ENCODE measurements at regions not wholly inside any gene's neighbourhood (a gene's known extent, or its start where the extent isn't known, plus 50 kb on each side); places are given as distances from the start of the nearest gene placed in this dataset.
"Not testable (repeated sequence)": the region's sequence is repeated elsewhere in the genome, so short reads cannot be mapped to it uniquely, and the experiment has no call there.

DNA sequence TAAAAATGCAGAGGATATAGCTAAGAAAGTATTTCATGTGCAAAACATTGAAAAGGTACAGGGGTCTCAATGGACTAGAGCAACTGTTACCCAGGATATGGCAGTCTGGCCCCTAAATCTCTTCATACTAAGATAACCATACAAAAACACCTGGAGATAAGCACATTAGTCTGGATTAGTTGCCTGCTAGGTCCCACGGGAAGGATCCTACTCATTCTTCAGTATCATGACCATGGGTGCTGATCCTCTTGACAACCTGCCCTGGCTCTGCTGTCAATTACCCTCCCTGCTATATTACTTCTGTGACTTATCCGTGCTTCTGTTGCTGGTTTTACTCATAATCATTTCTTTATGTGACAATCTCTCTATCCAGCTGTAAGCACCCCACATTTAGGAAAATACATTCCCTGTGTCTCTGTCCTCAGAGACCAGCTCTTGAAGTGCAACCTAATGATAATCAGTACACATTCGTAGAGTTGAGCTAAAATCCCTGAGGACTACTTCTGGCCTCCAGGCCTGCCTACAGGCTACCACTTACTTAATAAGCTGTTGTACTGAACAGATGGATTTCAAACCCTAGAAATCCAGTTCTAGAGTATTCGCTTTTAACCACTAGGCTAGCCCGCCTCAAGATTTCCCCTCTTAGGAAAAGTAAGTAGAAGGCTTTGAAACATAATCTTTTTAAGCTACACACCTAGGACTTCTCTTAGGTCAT, 190.5 kb upstream of the OR13F1 start:
- Histone ChIP-seq H3F3A (ENCODE audit: insufficient read depth) (no peaks in the 10 kb centered on the region), H3K79me2 (ENCODE audit: insufficient read depth, low read length) (no peaks in the 10 kb centered on the region), H3K9me3 (ENCODE audit: insufficient read depth, low read length) (no peaks in the 10 kb centered on the region), H3K4me3 (ENCODE audit: insufficient read depth, low read length, poor library complexity, severe bottlenecking) (no peak overlapping the region), H2AFZ (ENCODE audit: low read depth, low read length, severe bottlenecking) (no peak overlapping the region), H4K20me1 (ENCODE audit: low read depth, low read length) (no peaks in the 10 kb centered on the region), H3K27me3 (ENCODE audit: low read length) (no peaks in the 10 kb centered on the region), H3K4me2 (ENCODE audit: low read depth, low read length, poor library complexity, severe bottlenecking) (no peak overlapping the region), H3K9ac (ENCODE audit: low read length) (no peak overlapping the region), H3K36me3 (ENCODE audit: low read length) (no peaks in the 10 kb centered on the region), H3K9me2 (replicated peaks; ENCODE audit: insufficient read depth, low read length) (no peaks in the 10 kb centered on the region), H3K27ac (ENCODE audit: low read depth, low read length) (no peak overlapping the region)
- TF ChIP-seq EZH2phosphoT487 (conservative IDR thresholded peaks at IDR 0.05; ENCODE audit: low read length) = no peak
- TF ChIP-seq, protein P1, sequence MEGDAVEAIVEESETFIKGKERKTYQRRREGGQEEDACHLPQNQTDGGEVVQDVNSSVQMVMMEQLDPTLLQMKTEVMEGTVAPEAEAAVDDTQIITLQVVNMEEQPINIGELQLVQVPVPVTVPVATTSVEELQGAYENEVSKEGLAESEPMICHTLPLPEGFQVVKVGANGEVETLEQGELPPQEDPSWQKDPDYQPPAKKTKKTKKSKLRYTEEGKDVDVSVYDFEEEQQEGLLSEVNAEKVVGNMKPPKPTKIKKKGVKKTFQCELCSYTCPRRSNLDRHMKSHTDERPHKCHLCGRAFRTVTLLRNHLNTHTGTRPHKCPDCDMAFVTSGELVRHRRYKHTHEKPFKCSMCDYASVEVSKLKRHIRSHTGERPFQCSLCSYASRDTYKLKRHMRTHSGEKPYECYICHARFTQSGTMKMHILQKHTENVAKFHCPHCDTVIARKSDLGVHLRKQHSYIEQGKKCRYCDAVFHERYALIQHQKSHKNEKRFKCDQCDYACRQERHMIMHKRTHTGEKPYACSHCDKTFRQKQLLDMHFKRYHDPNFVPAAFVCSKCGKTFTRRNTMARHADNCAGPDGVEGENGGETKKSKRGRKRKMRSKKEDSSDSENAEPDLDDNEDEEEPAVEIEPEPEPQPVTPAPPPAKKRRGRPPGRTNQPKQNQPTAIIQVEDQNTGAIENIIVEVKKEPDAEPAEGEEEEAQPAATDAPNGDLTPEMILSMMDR (IDR thresholded peaks at IDR 0.05; ENCODE audit: insufficient read depth, low read length, poor library complexity, severe bottlenecking) = no peak

DNA sequence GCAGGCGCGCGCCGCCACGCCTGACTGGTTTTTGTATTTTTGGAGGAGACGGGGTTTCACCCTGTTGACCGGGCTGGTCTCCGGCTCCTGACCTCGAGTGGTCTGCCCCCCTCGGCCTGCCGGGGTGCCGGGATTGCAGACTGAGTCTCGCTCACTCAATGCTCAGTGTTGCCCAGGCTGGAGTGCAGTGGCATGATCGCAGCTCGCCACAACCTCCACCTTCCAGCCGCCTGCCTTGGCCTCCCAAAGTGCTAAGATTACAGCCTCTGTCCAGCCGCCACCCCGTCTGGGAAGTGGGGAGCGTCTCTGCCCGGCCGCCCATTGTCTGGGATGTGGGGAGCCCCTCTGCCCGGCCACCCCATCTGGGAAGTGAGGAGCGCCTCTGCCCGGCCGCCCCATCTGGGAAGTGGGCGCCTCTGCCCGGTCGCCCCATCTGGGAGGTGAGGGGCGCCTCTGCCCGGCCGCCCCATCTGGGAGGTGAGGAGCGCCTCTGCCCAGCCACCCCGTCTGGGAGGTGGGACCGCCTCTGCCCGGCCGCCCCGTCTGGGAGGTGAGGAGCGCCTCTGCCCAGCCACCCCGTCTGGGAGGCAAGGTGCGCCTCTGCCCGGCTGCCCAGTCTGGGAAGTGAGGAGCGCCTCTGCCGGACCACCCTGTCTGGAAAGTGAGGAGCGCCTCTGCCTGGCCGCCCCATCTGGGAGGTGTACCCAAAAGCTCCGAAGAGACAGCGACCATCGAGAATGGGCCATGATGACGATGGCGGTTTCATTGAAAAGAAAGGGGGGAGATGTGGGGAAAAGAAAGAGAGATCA, 187.7 kb upstream of the OR13F1 start:
- H3K79me2 ChIP-seq (ENCODE audit: insufficient read depth, low read length); H3K4me2 ChIP-seq (ENCODE audit: low read depth, low read length, poor library complexity, severe bottlenecking); H3K9me2 ChIP-seq (replicated peaks; ENCODE audit: insufficient read depth, low read length); H3K9me3 ChIP-seq (ENCODE audit: insufficient read depth, low read length); H3K36me3 ChIP-seq (ENCODE audit: low read length); H3K4me3 ChIP-seq (ENCODE audit: insufficient read depth, low read length, poor library complexity, severe bottlenecking); H3K9ac ChIP-seq (ENCODE audit: low read length); H3K27ac ChIP-seq (ENCODE audit: low read depth, low read length); H2AFZ ChIP-seq (ENCODE audit: low read depth, low read length, severe bottlenecking); H3F3A ChIP-seq (ENCODE audit: insufficient read depth); H3K27me3 ChIP-seq (ENCODE audit: low read length); H4K20me1 ChIP-seq (ENCODE audit: low read depth, low read length): not testable (repeated sequence)

DNA sequence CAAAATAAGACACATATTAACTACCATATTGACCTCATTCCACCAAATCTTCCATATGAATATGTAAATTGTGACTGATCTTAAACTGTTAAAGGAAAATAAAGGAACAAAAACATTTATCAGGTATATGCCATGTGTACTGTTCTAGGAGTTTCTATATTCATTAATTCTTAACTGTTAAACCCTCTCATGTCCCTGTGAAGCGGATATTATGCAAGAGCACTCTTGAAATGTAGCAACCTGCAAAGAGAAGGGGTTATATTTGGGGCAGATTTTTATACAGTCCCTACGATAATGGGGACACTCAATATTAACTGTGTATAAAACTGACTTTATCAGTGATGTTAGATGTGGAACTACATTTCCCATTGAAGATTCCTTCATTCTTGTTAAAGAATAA, 184.9 kb upstream of the OR13F1 start:
- no peaks in the 10 kb centered on the region for H3K9me2 ChIP-seq (replicated peaks; ENCODE audit: insufficient read depth, low read length)
- H3K4me2 ChIP-seq (ENCODE audit: low read depth, low read length, poor library complexity, severe bottlenecking) = no peak overlapping the region
- no peaks in the 10 kb centered on the region for H3K27me3 ChIP-seq (ENCODE audit: low read length)
- no peak overlapping the region for H2AFZ ChIP-seq (ENCODE audit: low read depth, low read length, severe bottlenecking)
- no peaks in the 10 kb centered on the region for H3K36me3 ChIP-seq (ENCODE audit: low read length)
- no peaks in the 10 kb centered on the region for H4K20me1 ChIP-seq (ENCODE audit: low read depth, low read length)
- no peaks in the 10 kb centered on the region for H3K9me3 ChIP-seq (ENCODE audit: insufficient read depth, low read length)
- no peak overlapping the region for H3K27ac ChIP-seq (ENCODE audit: low read depth, low read length)
- H3K9ac ChIP-seq (ENCODE audit: low read length) = no peak overlapping the region
- H3F3A ChIP-seq (ENCODE audit: insufficient read depth) = no peaks in the 10 kb centered on the region
- TF ChIP-seq EZH2phosphoT487 (conservative IDR thresholded peaks at IDR 0.05; ENCODE audit: low read length) = no peak
- TF ChIP-seq, protein P1 (IDR thresholded peaks at IDR 0.05; ENCODE audit: insufficient read depth, low read length, poor library complexity, severe bottlenecking) = no peak
- no peak overlapping the region for H3K4me3 ChIP-seq (ENCODE audit: insufficient read depth, low read length, poor library complexity, severe bottlenecking)
- H3K79me2 ChIP-seq (ENCODE audit: insufficient read depth, low read length) = no peaks in the 10 kb centered on the region

DNA sequence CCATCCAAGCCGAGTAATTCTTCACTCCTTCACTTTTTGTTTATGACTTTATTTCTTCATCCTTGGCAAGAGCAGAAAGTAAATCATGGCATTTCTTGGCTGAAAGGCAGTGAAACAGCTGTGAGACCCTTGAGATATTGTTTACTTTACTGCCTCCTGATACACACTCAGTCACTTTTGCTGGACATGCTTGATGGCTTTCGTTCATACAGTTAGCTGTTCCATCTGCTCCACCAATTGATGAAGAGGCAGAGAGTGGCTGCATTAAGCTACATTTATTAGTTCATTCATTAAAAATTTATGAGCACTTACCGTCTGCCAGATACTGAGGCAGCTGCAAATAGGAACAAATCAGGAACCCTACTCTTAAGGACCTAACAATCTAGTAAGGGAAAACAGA, 184.4 kb upstream of the OR13F1 start:
- Histone ChIP-seq H3K4me3 (ENCODE audit: insufficient read depth, low read length, poor library complexity, severe bottlenecking) (no peak overlapping the region), H2AFZ (ENCODE audit: low read depth, low read length, severe bottlenecking) (no peak overlapping the region), H3F3A (ENCODE audit: insufficient read depth) (no peaks in the 10 kb centered on the region), H3K4me2 (ENCODE audit: low read depth, low read length, poor library complexity, severe bottlenecking) (no peak overlapping the region), H3K36me3 (ENCODE audit: low read length) (no peaks in the 10 kb centered on the region), H3K9ac (ENCODE audit: low read length) (no peak overlapping the region), H3K27ac (ENCODE audit: low read depth, low read length) (no peak overlapping the region), H3K9me3 (ENCODE audit: insufficient read depth, low read length) (no peaks in the 10 kb centered on the region), H3K79me2 (ENCODE audit: insufficient read depth, low read length) (no peaks in the 10 kb centered on the region), H3K27me3 (ENCODE audit: low read length) (no peaks in the 10 kb centered on the region), H4K20me1 (ENCODE audit: low read depth, low read length) (no peaks in the 10 kb centered on the region), H3K9me2 (replicated peaks; ENCODE audit: insufficient read depth, low read length) (no peaks in the 10 kb centered on the region)
- TF ChIP-seq, protein P1 (IDR thresholded peaks at IDR 0.05; ENCODE audit: insufficient read depth, low read length, poor library complexity, severe bottlenecking) = no peak
- TF ChIP-seq EZH2phosphoT487 (conservative IDR thresholded peaks at IDR 0.05; ENCODE audit: low read length) = no peak

Measured in SU-DHL-6 (cell line).